OCI-LY3 (cell line): ENCODE measurements at regions not wholly inside any gene's neighbourhood (a gene's known extent, or its start where the extent isn't known, plus 50 kb on each side); places are given as distances from the start of the nearest gene placed in this dataset.

Source experiments
- EZH2phosphoT487 ChIP-seq: fragments of 200-600 bp; shearing (Covaris generic); IDR thresholded peaks from 2 replicates; pipeline ENCODE4 v1.6.1; 2018; ENCODE audit warnings: antibody characterized with exemption, mixed run types, low read depth
- TF ChIP-seq, protein P1 (sequence below): fragments of 200-600, 300-600 bp; sonication (generic); IDR thresholded peaks from 2 replicates; pipeline ENCODE4 v1.5.1; 2014; ENCODE audit warnings: antibody characterized with exemption, low read length, low read depth

GRCh38 chr4:79756140-79756895 is 316.7 kb downstream of the ANTXR2 start:
- TF ChIP-seq, protein P1, sequence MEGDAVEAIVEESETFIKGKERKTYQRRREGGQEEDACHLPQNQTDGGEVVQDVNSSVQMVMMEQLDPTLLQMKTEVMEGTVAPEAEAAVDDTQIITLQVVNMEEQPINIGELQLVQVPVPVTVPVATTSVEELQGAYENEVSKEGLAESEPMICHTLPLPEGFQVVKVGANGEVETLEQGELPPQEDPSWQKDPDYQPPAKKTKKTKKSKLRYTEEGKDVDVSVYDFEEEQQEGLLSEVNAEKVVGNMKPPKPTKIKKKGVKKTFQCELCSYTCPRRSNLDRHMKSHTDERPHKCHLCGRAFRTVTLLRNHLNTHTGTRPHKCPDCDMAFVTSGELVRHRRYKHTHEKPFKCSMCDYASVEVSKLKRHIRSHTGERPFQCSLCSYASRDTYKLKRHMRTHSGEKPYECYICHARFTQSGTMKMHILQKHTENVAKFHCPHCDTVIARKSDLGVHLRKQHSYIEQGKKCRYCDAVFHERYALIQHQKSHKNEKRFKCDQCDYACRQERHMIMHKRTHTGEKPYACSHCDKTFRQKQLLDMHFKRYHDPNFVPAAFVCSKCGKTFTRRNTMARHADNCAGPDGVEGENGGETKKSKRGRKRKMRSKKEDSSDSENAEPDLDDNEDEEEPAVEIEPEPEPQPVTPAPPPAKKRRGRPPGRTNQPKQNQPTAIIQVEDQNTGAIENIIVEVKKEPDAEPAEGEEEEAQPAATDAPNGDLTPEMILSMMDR, result no peak
- no peak for TF ChIP-seq EZH2phosphoT487
